ENCODE measurements at regions not wholly inside any gene's neighbourhood (a gene's known extent, or its start where the extent isn't known, plus 50 kb on each side); places are given as distances from the start of the nearest gene placed in this dataset.

- DNase-seq = no peak
- CTCF ChIA-PET = no interaction called here
- no peaks in the 10 kb centered on the region for H3K4me1 ChIP-seq (ENCODE audit: control extremely low read depth in 1 of 4, control insufficient read depth in 4 of 4, insufficient read depth in 4 of 4, low read length in 3 of 4)
- no CpG with 5 or more reads among the region's 2 CpGs for WGBS (ENCODE audit: insufficient coverage)
- H3K36me3 ChIP-seq (ENCODE audit: control insufficient read depth in 4 of 4, insufficient read depth in 4 of 4, low read length in 3 of 4) = no peaks in the 10 kb centered on the region
- H3K27me3 ChIP-seq (replicated peaks in 2 of 5; ENCODE audit: control insufficient read depth in 4 of 5, insufficient read depth in 5 of 5, low read length in 4 of 5) = no peaks in the 10 kb centered on the region
- H3K9me3 ChIP-seq (ENCODE audit: control extremely low read depth in 1 of 5, control insufficient read depth in 4 of 5, insufficient read depth in 2 of 5, low read depth in 1 of 5, low read length in 4 of 5) = no peaks in the 10 kb centered on the region
- POLR2A ChIA-PET = no interaction called here
- H3K4me3 ChIP-seq (ENCODE audit: control insufficient read depth in 1 of 7, extremely low read depth in 1 of 7, insufficient read depth in 4 of 7, low read depth in 2 of 7, low read length in 6 of 7) = no peak overlapping the region
- H3K27ac ChIP-seq (ENCODE audit: insufficient read depth in 1 of 2, low read depth in 1 of 2, low read length in 2 of 2, poor library complexity in 1 of 2, severe bottlenecking in 2 of 2) = no peak overlapping the region
Observed at GRCh38 chr3:94967196-94967595, 904.3 kb downstream of the NSUN3 start.

- no peak overlapping the region for H3K27ac ChIP-seq (ENCODE audit: insufficient read depth in 1 of 2, low read depth in 1 of 2, low read length in 2 of 2, poor library complexity in 1 of 2, severe bottlenecking in 2 of 2)
- no peaks in the 10 kb centered on the region for H3K4me1 ChIP-seq (ENCODE audit: control extremely low read depth in 1 of 4, control insufficient read depth in 4 of 4, insufficient read depth in 4 of 4, low read length in 3 of 4)
- no peak overlapping the region for H3K4me3 ChIP-seq (ENCODE audit: control insufficient read depth in 1 of 7, extremely low read depth in 1 of 7, insufficient read depth in 4 of 7, low read depth in 2 of 7, low read length in 6 of 7)
- POLR2A ChIA-PET = no interaction called here
- no peaks in the 10 kb centered on the region for H3K27me3 ChIP-seq (replicated peaks in 2 of 5; ENCODE audit: control insufficient read depth in 4 of 5, insufficient read depth in 5 of 5, low read length in 4 of 5)
- CTCF ChIA-PET = no interaction called here
- no peaks in the 10 kb centered on the region for H3K9me3 ChIP-seq (ENCODE audit: control extremely low read depth in 1 of 5, control insufficient read depth in 4 of 5, insufficient read depth in 2 of 5, low read depth in 1 of 5, low read length in 4 of 5)
- no peaks in the 10 kb centered on the region for H3K36me3 ChIP-seq (ENCODE audit: control insufficient read depth in 4 of 4, insufficient read depth in 4 of 4, low read length in 3 of 4)
- DNase-seq = no peak
- WGBS (ENCODE audit: insufficient coverage) = no CpG with 5 or more reads among the region's 1 CpG
Observed at GRCh38 chr3:94968519-94968918, 905.7 kb downstream of the NSUN3 start.

- no peak for DNase-seq
- CTCF ChIA-PET = no interaction called here
- no peak overlapping the region for H3K4me3 ChIP-seq (ENCODE audit: control insufficient read depth in 1 of 7, extremely low read depth in 1 of 7, insufficient read depth in 4 of 7, low read depth in 2 of 7, low read length in 6 of 7)
- no peaks in the 10 kb centered on the region for H3K36me3 ChIP-seq (ENCODE audit: control insufficient read depth in 4 of 4, insufficient read depth in 4 of 4, low read length in 3 of 4)
- POLR2A ChIA-PET = no interaction called here
- H3K27ac ChIP-seq (ENCODE audit: insufficient read depth in 1 of 2, low read depth in 1 of 2, low read length in 2 of 2, poor library complexity in 1 of 2, severe bottlenecking in 2 of 2) = no peak overlapping the region
- no peaks in the 10 kb centered on the region for H3K27me3 ChIP-seq (replicated peaks in 2 of 5; ENCODE audit: control insufficient read depth in 4 of 5, insufficient read depth in 5 of 5, low read length in 4 of 5)
- WGBS (ENCODE audit: insufficient coverage) = no CpG with 5 or more reads among the region's 1 CpG
- peaks cover 0 to 2% (median 0%) of the 10 kb centered on the region in 5 experiments for H3K9me3 ChIP-seq (ENCODE audit: control extremely low read depth in 1 of 5, control insufficient read depth in 4 of 5, insufficient read depth in 2 of 5, low read depth in 1 of 5, low read length in 4 of 5)
- H3K4me1 ChIP-seq (ENCODE audit: control extremely low read depth in 1 of 4, control insufficient read depth in 4 of 4, insufficient read depth in 4 of 4, low read length in 3 of 4) = no peaks in the 10 kb centered on the region
Observed at GRCh38 chr3:94972066-94972465, 909.2 kb downstream of the NSUN3 start.

GRCh38 chr3:94978084-94978483 is 915.2 kb downstream of the NSUN3 start:
- DNase-seq = no peak
- no peaks in the 10 kb centered on the region for H3K4me1 ChIP-seq (ENCODE audit: control extremely low read depth in 1 of 4, control insufficient read depth in 4 of 4, insufficient read depth in 4 of 4, low read length in 3 of 4)
- POLR2A ChIA-PET = no interaction called here
- CTCF ChIA-PET = no interaction called here
- H3K36me3 ChIP-seq (ENCODE audit: control insufficient read depth in 4 of 4, insufficient read depth in 4 of 4, low read length in 3 of 4) = no peaks in the 10 kb centered on the region
- H3K27ac ChIP-seq (ENCODE audit: insufficient read depth in 1 of 2, low read depth in 1 of 2, low read length in 2 of 2, poor library complexity in 1 of 2, severe bottlenecking in 2 of 2) = no peak overlapping the region
- H3K4me3 ChIP-seq (ENCODE audit: control insufficient read depth in 1 of 7, extremely low read depth in 1 of 7, insufficient read depth in 4 of 7, low read depth in 2 of 7, low read length in 6 of 7) = no peak overlapping the region
- H3K27me3 ChIP-seq (replicated peaks in 2 of 5; ENCODE audit: control insufficient read depth in 4 of 5, insufficient read depth in 5 of 5, low read length in 4 of 5) = no peaks in the 10 kb centered on the region
- 100% methylated on average over 1 of the region's 1 CpG for WGBS (ENCODE audit: insufficient coverage)
- H3K9me3 ChIP-seq (ENCODE audit: control extremely low read depth in 1 of 5, control insufficient read depth in 4 of 5, insufficient read depth in 2 of 5, low read depth in 1 of 5, low read length in 4 of 5) = peaks cover 0 to 2% (median 0%) of the 10 kb centered on the region in 5 experiments

- POLR2A ChIA-PET = no interaction called here
- WGBS (ENCODE audit: insufficient coverage) = 100% methylated on average over 1 of the region's 2 CpGs
- CTCF ChIA-PET = interaction anchor here (0.9 kb wide), 1 partner anchor 12 kb away, joined by 3 read pairs; no protein-coding TSS in a partner anchor
- Histone ChIP-seq H3K4me1 (ENCODE audit: control extremely low read depth in 1 of 4, control insufficient read depth in 4 of 4, insufficient read depth in 4 of 4, low read length in 3 of 4) (no peaks in the 10 kb centered on the region), H3K27me3 (replicated peaks in 2 of 5; ENCODE audit: control insufficient read depth in 4 of 5, insufficient read depth in 5 of 5, low read length in 4 of 5) (no peaks in the 10 kb centered on the region), H3K36me3 (ENCODE audit: control insufficient read depth in 4 of 4, insufficient read depth in 4 of 4, low read length in 3 of 4) (no peaks in the 10 kb centered on the region), H3K27ac (ENCODE audit: insufficient read depth in 1 of 2, low read depth in 1 of 2, low read length in 2 of 2, poor library complexity in 1 of 2, severe bottlenecking in 2 of 2) (no peak overlapping the region), H3K4me3 (ENCODE audit: control insufficient read depth in 1 of 7, extremely low read depth in 1 of 7, insufficient read depth in 4 of 7, low read depth in 2 of 7, low read length in 6 of 7) (no peak overlapping the region), H3K9me3 (ENCODE audit: control extremely low read depth in 1 of 5, control insufficient read depth in 4 of 5, insufficient read depth in 2 of 5, low read depth in 1 of 5, low read length in 4 of 5) (peaks cover 0 to 2% (median 0%) of the 10 kb centered on the region in 5 experiments)
- no peak for DNase-seq
Observed at GRCh38 chr3:94985778-94986177, 922.9 kb downstream of the NSUN3 start.

GRCh38 chr3:94990952-94991705 is 928.3 kb downstream of the NSUN3 start:
- Histone ChIP-seq H3K4me1 (ENCODE audit: control extremely low read depth in 1 of 4, control insufficient read depth in 4 of 4, insufficient read depth in 4 of 4, low read length in 3 of 4) (no peaks in the 10 kb centered on the region), H3K4me3 (ENCODE audit: control insufficient read depth in 1 of 7, extremely low read depth in 1 of 7, insufficient read depth in 4 of 7, low read depth in 2 of 7, low read length in 6 of 7) (no peak overlapping the region), H3K27me3 (replicated peaks in 2 of 5; ENCODE audit: control insufficient read depth in 4 of 5, insufficient read depth in 5 of 5, low read length in 4 of 5) (no peaks in the 10 kb centered on the region), H3K27ac (ENCODE audit: insufficient read depth in 1 of 2, low read depth in 1 of 2, low read length in 2 of 2, poor library complexity in 1 of 2, severe bottlenecking in 2 of 2) (no peak overlapping the region), H3K9me3 (ENCODE audit: control extremely low read depth in 1 of 5, control insufficient read depth in 4 of 5, insufficient read depth in 2 of 5, low read depth in 1 of 5, low read length in 4 of 5) (no peaks in the 10 kb centered on the region), H3K36me3 (ENCODE audit: control insufficient read depth in 4 of 4, insufficient read depth in 4 of 4, low read length in 3 of 4) (no peaks in the 10 kb centered on the region)
- no peak for DNase-seq
- ChIA-PET POLR2A (no interaction called here), CTCF (no interaction called here)
- whole genome bisulfite sequencing (ENCODE audit: insufficient coverage) = no CpG with 5 or more reads among the region's 4 CpGs

- Histone ChIP-seq H3K4me1 (ENCODE audit: control extremely low read depth in 1 of 4, control insufficient read depth in 4 of 4, insufficient read depth in 4 of 4, low read length in 3 of 4) (no peaks in the 10 kb centered on the region), H3K9me3 (ENCODE audit: control extremely low read depth in 1 of 5, control insufficient read depth in 4 of 5, insufficient read depth in 2 of 5, low read depth in 1 of 5, low read length in 4 of 5) (no peaks in the 10 kb centered on the region), H3K36me3 (ENCODE audit: control insufficient read depth in 4 of 4, insufficient read depth in 4 of 4, low read length in 3 of 4) (no peaks in the 10 kb centered on the region), H3K4me3 (ENCODE audit: control insufficient read depth in 1 of 7, extremely low read depth in 1 of 7, insufficient read depth in 4 of 7, low read depth in 2 of 7, low read length in 6 of 7) (no peak overlapping the region), H3K27ac (ENCODE audit: insufficient read depth in 1 of 2, low read depth in 1 of 2, low read length in 2 of 2, poor library complexity in 1 of 2, severe bottlenecking in 2 of 2) (no peak overlapping the region), H3K27me3 (replicated peaks in 2 of 5; ENCODE audit: control insufficient read depth in 4 of 5, insufficient read depth in 5 of 5, low read length in 4 of 5) (no peaks in the 10 kb centered on the region)
- WGBS (ENCODE audit: insufficient coverage) = 97% methylated on average over 2 of the region's 3 CpGs
- DNase-seq = no peak
- POLR2A ChIA-PET = no interaction called here
- CTCF ChIA-PET = no interaction called here
Observed at GRCh38 chr3:94996743-94997142, 933.9 kb downstream of the NSUN3 start.
